ENCODE measurements at regions not wholly inside any gene's neighbourhood (a gene's known extent, or its start where the extent isn't known, plus 50 kb on each side); places are given as distances from the start of the nearest gene placed in this dataset.

GRCh38 chr3:165389653-165390052 is 193.5 kb upstream of the SLITRK3 start:
- intact Hi-C loops (cut with DNase I; ENCODE audit: low total_unique reads) = no loop called here
- H3K27ac ChIP-seq = no peak overlapping the region

GRCh38 chr3:165389064-165389463 is 192.9 kb upstream of the SLITRK3 start:
- no peaks in the 10 kb centered on the region for H3K4me1 ChIP-seq
- peaks cover 0 to 4% (median 0%) of the 10 kb centered on the region in 4 donors for H3K9me3 ChIP-seq
- H3K36me3 ChIP-seq = no peaks in the 10 kb centered on the region
- H3K27me3 ChIP-seq = no peaks in the 10 kb centered on the region
- peak in 1 of 2 donors; percentile 43 for DNase-seq
- H3K27ac ChIP-seq = no peak overlapping the region
- H3K4me3 ChIP-seq = no peak overlapping the region
- TF ChIP-seq POLR2A (IDR thresholded peaks at IDR 0.05) (no peak), POLR2AphosphoS5 (IDR thresholded peaks at IDR 0.05) (no peak), EP300 (IDR thresholded peaks at IDR 0.05) (no peak), CTCF (IDR thresholded peaks at IDR 0.05) (no peak)
- intact Hi-C loops (cut with DNase I; ENCODE audit: low total_unique reads) = no loop called here

More at GRCh38 chr3:165389653-165390052, 193.5 kb upstream of the SLITRK3 start:
- no peak for TF ChIP-seq CTCF (IDR thresholded peaks at IDR 0.05)
- TF ChIP-seq EP300 (IDR thresholded peaks at IDR 0.05) = no peak
- no peak for TF ChIP-seq POLR2A (IDR thresholded peaks at IDR 0.05)
- TF ChIP-seq POLR2AphosphoS5 (IDR thresholded peaks at IDR 0.05) = no peak
- H3K27me3 ChIP-seq = no peaks in the 10 kb centered on the region
- no peaks in the 10 kb centered on the region for H3K4me1 ChIP-seq
- H3K36me3 ChIP-seq = no peaks in the 10 kb centered on the region
- no peak overlapping the region for H3K4me3 ChIP-seq
- no peak for DNase-seq
- peaks cover 0 to 1% (median 0%) of the 10 kb centered on the region in 4 donors for H3K9me3 ChIP-seq
- 70 to 79% (median 72%) methylated on average over 5 of the region's 5 CpGs for WGBS, 5 donors

GRCh38 chr3:165383381-165383780 is 187.2 kb upstream of the SLITRK3 start:
- H3K9me3 ChIP-seq = peaks cover 0 to 4% (median 0%) of the 10 kb centered on the region in 4 donors
- H3K4me1 ChIP-seq = no peaks in the 10 kb centered on the region
- TF ChIP-seq POLR2A (IDR thresholded peaks at IDR 0.05) = no peak
- no peak for TF ChIP-seq CTCF (IDR thresholded peaks at IDR 0.05)
- no peak for TF ChIP-seq EP300 (IDR thresholded peaks at IDR 0.05)
- TF ChIP-seq POLR2AphosphoS5 (IDR thresholded peaks at IDR 0.05) = no peak
- WGBS, 5 donors = 72 to 90% (median 80%) methylated on average over 3 of the region's 3 CpGs
- no peaks in the 10 kb centered on the region for H3K36me3 ChIP-seq
- intact Hi-C loops (cut with DNase I; ENCODE audit: low total_unique reads) = no loop called here
- no peak overlapping the region for H3K27ac ChIP-seq
- DNase-seq = no peak
- no peaks in the 10 kb centered on the region for H3K27me3 ChIP-seq
- H3K4me3 ChIP-seq = no peak overlapping the region

GRCh38 chr3:165382672-165383071 is 186.5 kb upstream of the SLITRK3 start:
- intact Hi-C loops (cut with DNase I; ENCODE audit: low total_unique reads) = no loop called here
- TF ChIP-seq CTCF (IDR thresholded peaks at IDR 0.05) = no peak
- TF ChIP-seq POLR2AphosphoS5 (IDR thresholded peaks at IDR 0.05) = no peak
- no peak for TF ChIP-seq POLR2A (IDR thresholded peaks at IDR 0.05)
- TF ChIP-seq EP300 (IDR thresholded peaks at IDR 0.05) = no peak

More at GRCh38 chr3:165382672-165383071, 186.5 kb upstream of the SLITRK3 start:
- no peak overlapping the region for H3K4me3 ChIP-seq
- H3K4me1 ChIP-seq = no peaks in the 10 kb centered on the region
- H3K27ac ChIP-seq = no peak overlapping the region
- H3K36me3 ChIP-seq = no peaks in the 10 kb centered on the region
- 66 to 82% (median 78%) methylated on average over 3 of the region's 3 CpGs for WGBS, 5 donors
- peaks cover 0 to 4% (median 0%) of the 10 kb centered on the region in 4 donors for H3K9me3 ChIP-seq
- no peak for DNase-seq
- no peaks in the 10 kb centered on the region for H3K27me3 ChIP-seq

Measured in stomach (tissue), 8 donors.